ENCODE measurements at regions not wholly inside any gene's neighbourhood (a gene's known extent, or its start where the extent isn't known, plus 50 kb on each side); places are given as distances from the start of the nearest gene placed in this dataset.
A peak's percentile ranks its signal among the peaks of the same experiment; 100 is the strongest.

DNA sequence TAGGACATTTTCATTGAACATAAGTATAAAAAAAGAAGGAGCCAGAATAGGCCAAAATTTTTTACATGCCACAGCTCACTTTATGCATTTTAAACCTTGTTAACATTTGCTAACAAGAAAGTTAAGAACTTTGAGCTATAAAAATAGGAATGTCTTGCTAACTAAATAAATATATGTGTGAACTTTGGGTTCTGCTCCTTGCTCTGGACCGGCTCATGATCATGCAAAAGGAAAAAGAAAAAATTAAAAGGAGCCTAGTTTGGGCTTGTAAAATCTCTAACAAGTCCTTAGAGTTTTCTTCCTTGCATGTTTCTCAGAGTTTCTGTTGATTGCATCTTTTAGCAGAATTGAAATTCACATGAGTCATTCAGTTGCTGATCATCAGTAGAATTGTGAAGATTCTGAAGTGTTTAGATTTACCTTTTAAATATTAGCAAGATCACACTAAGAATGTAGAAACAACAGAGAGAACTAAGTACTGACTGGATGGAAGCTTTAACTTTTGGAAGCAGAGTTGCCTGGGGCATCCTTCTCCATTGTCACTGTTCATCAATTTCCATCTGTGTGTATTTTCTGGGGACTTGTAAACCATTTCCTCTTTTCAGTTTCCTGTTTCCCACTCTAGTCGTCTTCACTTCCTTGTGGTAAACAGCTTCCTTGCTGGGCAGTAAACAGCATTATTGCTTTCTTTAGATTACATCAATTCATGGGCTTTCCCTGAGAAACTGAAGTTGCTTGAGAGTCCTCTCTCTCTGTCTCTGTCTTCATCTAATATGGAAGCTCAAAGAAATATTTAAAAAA, 458.4 kb upstream of the BTBD3 start:
- 23 to 37% methylated on average over 2 of the region's 2 CpGs for WGBS, 2 donors (ENCODE audit: low coverage in 1 of 2)
- H3K27ac ChIP-seq, result no peak overlapping the region
- no peak overlapping the region for H3K4me3 ChIP-seq
- TF ChIP-seq EP300 (IDR thresholded peaks at IDR 0.05), result no peak
- TF ChIP-seq POLR2A (IDR thresholded peaks at IDR 0.05), result no peak
- TF ChIP-seq POLR2AphosphoS5 (IDR thresholded peaks at IDR 0.05), result no peak
- TF ChIP-seq CTCF (IDR thresholded peaks at IDR 0.05), result no peak
- no peaks in the 10 kb centered on the region for H3K36me3 ChIP-seq
- no peaks in the 10 kb centered on the region for H3K4me1 ChIP-seq
- H3K9me3 ChIP-seq, result no peaks in the 10 kb centered on the region
- ATAC-seq, result no peak
- H3K27me3 ChIP-seq, result no peaks in the 10 kb centered on the region

- Histone ChIP-seq H3K4me1 (no peaks in the 10 kb centered on the region), H3K27me3 (peaks cover 8% of the 10 kb centered on the region)
- ATAC-seq, result no peak
These were observed 450.3 kb upstream of the BTBD3 start for GRCh38 chr20:11467436-11467835.

DNA sequence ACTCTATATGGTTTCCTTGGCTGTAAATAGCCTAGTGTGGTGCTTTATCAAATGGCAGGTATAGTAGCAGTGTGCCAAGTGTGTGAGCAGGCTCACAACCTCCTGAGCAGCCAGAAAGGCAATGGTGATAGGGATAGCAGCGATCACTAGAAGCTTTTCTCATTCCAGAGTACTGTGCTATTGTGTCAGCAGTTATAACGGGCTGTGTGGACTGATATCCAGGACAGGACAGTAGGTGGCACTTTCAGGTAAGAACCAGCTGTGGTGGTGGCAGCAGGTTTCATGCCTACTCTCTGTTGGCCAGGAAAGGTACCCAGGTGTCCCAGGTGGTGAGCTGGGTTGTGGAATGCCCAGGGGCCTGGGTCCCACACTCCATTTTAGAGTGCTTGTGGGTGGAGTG, 448.8 kb upstream of the BTBD3 start:
- Histone ChIP-seq H3K36me3 (no peaks in the 10 kb centered on the region), H3K4me1 (no peaks in the 10 kb centered on the region), H3K4me3 (no peak overlapping the region), H3K27ac (no peak overlapping the region), H3K9me3 (no peaks in the 10 kb centered on the region), H3K27me3 (peaks cover 8% of the 10 kb centered on the region)
- 76% methylated on average over 2 of the region's 2 CpGs; no CpG with 5 or more reads in 1 of the 2 donors for WGBS, 2 donors (ENCODE audit: low coverage in 1 of 2)
- TF ChIP-seq POLR2AphosphoS5 (IDR thresholded peaks at IDR 0.05) (no peak), CTCF (IDR thresholded peaks at IDR 0.05) (no peak), EP300 (IDR thresholded peaks at IDR 0.05) (no peak), POLR2A (IDR thresholded peaks at IDR 0.05) (no peak)
- no peak for ATAC-seq

More at GRCh38 chr20:11467436-11467835, 450.3 kb upstream of the BTBD3 start:
- Histone ChIP-seq H3K9me3 (no peaks in the 10 kb centered on the region), H3K4me3 (no peak overlapping the region), H3K27ac (no peak overlapping the region), H3K36me3 (no peaks in the 10 kb centered on the region)
- TF ChIP-seq EP300 (IDR thresholded peaks at IDR 0.05) (no peak), CTCF (IDR thresholded peaks at IDR 0.05) (no peak), POLR2A (IDR thresholded peaks at IDR 0.05) (no peak), POLR2AphosphoS5 (IDR thresholded peaks at IDR 0.05) (no peak)

- 44 to 86% methylated on average over 1 of the region's 1 CpG for WGBS, 2 donors (ENCODE audit: low coverage in 1 of 2)
These were observed 447.8 kb upstream of the BTBD3 start for GRCh38 chr20:11469795-11470435.

More at GRCh38 chr20:11469795-11470435, 447.8 kb upstream of the BTBD3 start:
- Histone ChIP-seq H3K27me3 (peaks cover 8% of the 10 kb centered on the region), H3K4me3 (no peak overlapping the region), H3K9me3 (no peaks in the 10 kb centered on the region), H3K4me1 (no peaks in the 10 kb centered on the region), H3K27ac (no peak overlapping the region), H3K36me3 (no peaks in the 10 kb centered on the region)
- TF ChIP-seq POLR2AphosphoS5 (IDR thresholded peaks at IDR 0.05) (no peak), CTCF (IDR thresholded peaks at IDR 0.05) (no peak), EP300 (IDR thresholded peaks at IDR 0.05) (no peak), POLR2A (IDR thresholded peaks at IDR 0.05) (no peak)
- ATAC-seq, result peak; percentile 34
